ENCODE measurements at regions not wholly inside any gene's neighbourhood (a gene's known extent, or its start where the extent isn't known, plus 50 kb on each side); places are given as distances from the start of the nearest gene placed in this dataset.

- TF ChIP-seq REST (IDR thresholded peaks at IDR 0.05; ENCODE audit: unreplicated experiment) (no peak), POLR2AphosphoS5 (IDR thresholded peaks at IDR 0.05; ENCODE audit: low read depth) (no peak), JUNB (IDR thresholded peaks at IDR 0.05; ENCODE audit: unreplicated experiment) (no peak), EZH2 (IDR thresholded peaks at IDR 0.05; ENCODE audit: low read depth, unreplicated experiment) (no peak), ETS1 (IDR thresholded peaks at IDR 0.05) (no peak)
Observed at GRCh38 chr2:226018641-226019040, 619.1 kb downstream of the NYAP2 start (continued).

GRCh38 chr2:226017537-226017936, 618.0 kb downstream of the NYAP2 start:
- H3K9me2 ChIP-seq (ENCODE audit: insufficient read depth) = peaks cover 13% of the 10 kb centered on the region
- H4K20me1 ChIP-seq (replicated peaks; ENCODE audit: insufficient read depth) = no peaks in the 10 kb centered on the region
- H3F3A ChIP-seq (replicated peaks; ENCODE audit: low read depth) = no peaks in the 10 kb centered on the region
- no peaks in the 10 kb centered on the region for H3K79me2 ChIP-seq (replicated peaks; ENCODE audit: insufficient read depth)
- no peaks in the 10 kb centered on the region for H3K27me3 ChIP-seq (ENCODE audit: insufficient read depth)
- no peak overlapping the region for H3K4me2 ChIP-seq
- no peak overlapping the region for H2AFZ ChIP-seq
- H3K4me1 ChIP-seq (ENCODE audit: insufficient read depth) = peaks cover 8% of the 10 kb centered on the region
- Mint-ChIP-seq H3K27ac (no peak overlapping the region), H3K4me1 (peaks cover 6% of the 10 kb centered on the region; the same call in 2 of the 3 replicates), H3K4me3 (no peak overlapping the region), H3K27me3 (ENCODE audit: insufficient read depth, low read depth, poor library complexity) (peaks cover 1% of the 10 kb centered on the region), H3K36me3 (ENCODE audit: low read depth) (peaks cover 23% of the 10 kb centered on the region), H3K9me3 (peaks cover 26% of the 10 kb centered on the region)
- H3K4me3 ChIP-seq = no peak overlapping the region
- H3K36me3 ChIP-seq (ENCODE audit: insufficient read depth) = no peaks in the 10 kb centered on the region; the same call in 1 of the 2 replicates
- no peak for ATAC-seq
- no peak for DNase-seq (ENCODE audit: low spot score)
- no peak overlapping the region for H3K27ac ChIP-seq (ENCODE audit: low read depth)
- TF ChIP-seq CTCF (conservative IDR thresholded peaks at IDR 0.05; ENCODE audit: low read depth in 2 of 2) = no peak
- TF ChIP-seq ZNF331 (CRISPR knock-in tag; IDR thresholded peaks at IDR 0.05; ENCODE audit: low read depth) = no peak
- no peak for TF ChIP-seq STAT1 (IDR thresholded peaks at IDR 0.05; ENCODE audit: unreplicated experiment)
- no peak for TF ChIP-seq REST (IDR thresholded peaks at IDR 0.05; ENCODE audit: unreplicated experiment)
- no peak for TF ChIP-seq ETS1 (IDR thresholded peaks at IDR 0.05)
- no peak for TF ChIP-seq JUNB (IDR thresholded peaks at IDR 0.05; ENCODE audit: unreplicated experiment)
